ENCODE measurements at regions not wholly inside any gene's neighbourhood (a gene's known extent, or its start where the extent isn't known, plus 50 kb on each side); places are given as distances from the start of the nearest gene placed in this dataset.

DNA sequence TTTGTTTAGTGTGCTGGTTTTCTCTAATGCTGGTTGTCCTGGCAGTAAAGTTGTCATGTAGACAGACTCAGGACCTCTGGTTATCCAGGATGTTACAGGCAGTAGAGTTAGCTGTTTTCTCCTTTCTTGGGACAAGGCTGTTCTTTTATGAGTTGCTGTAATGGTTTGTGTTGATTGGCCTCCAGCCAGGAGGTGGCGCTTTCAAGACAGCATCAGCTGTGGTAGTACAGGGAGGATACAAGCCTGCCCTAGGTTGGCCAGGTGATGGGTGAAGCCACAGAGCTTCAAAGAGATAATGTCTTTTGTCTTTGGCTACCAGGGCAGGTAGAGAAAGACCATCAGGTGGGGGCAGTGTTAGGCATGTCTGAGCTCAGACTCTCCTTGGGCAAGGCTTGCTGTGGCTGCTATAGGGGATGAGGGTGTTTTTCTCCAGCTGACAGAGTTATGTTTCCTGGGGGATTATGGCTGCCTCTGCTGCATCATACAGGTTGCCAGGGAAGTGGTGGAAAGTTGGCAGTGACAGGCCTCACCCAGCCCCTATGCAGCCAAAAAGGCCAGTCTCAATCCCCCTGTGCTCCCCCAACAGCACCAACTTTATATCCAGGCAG, 127.2 kb upstream of the TAB2 start:
- Histone ChIP-seq H3K9ac (ENCODE audit: low read length) (no peak overlapping the region), H3K79me2 (ENCODE audit: insufficient read depth, low read length) (no peaks in the 10 kb centered on the region), H2AFZ (ENCODE audit: low read depth, low read length) (no peak overlapping the region), H4K20me1 (ENCODE audit: insufficient read depth, low read length) (no peaks in the 10 kb centered on the region), H3K27ac (ENCODE audit: low read depth, low read length) (no peak overlapping the region), H3K36me3 (ENCODE audit: insufficient read depth, low read length) (no peaks in the 10 kb centered on the region), H3K4me1 (ENCODE audit: insufficient read depth, low read length) (no peaks in the 10 kb centered on the region), H3K4me2 (ENCODE audit: low read length) (no peak overlapping the region), H3K4me3 (ENCODE audit: insufficient read depth, low read depth, low read length) (no peak overlapping the region), H3K27me3 (ENCODE audit: insufficient read depth, low read length) (no peaks in the 10 kb centered on the region), H3K9me3 (ENCODE audit: insufficient read depth, low read depth, low read length) (no peaks in the 10 kb centered on the region)
- Mint-ChIP-seq H3K36me3 (ENCODE audit: low read depth, unreplicated experiment) (peaks cover 3% of the 10 kb centered on the region), H3K27me3 (ENCODE audit: low read depth, unreplicated experiment) (no peaks in the 10 kb centered on the region), H3K4me3 (ENCODE audit: unreplicated experiment) (no peak overlapping the region), H3K9me3 (ENCODE audit: unreplicated experiment) (peaks cover 19% of the 10 kb centered on the region), H3K27ac (ENCODE audit: unreplicated experiment) (no peak overlapping the region), H3K4me1 (ENCODE audit: low read depth, unreplicated experiment) (no peaks in the 10 kb centered on the region)
- FAIRE-seq: no peak
- TF ChIP-seq EZH2 (IDR thresholded peaks at IDR 0.05; ENCODE audit: insufficient read depth, low read length): no peak
- TF ChIP-seq, protein P1, sequence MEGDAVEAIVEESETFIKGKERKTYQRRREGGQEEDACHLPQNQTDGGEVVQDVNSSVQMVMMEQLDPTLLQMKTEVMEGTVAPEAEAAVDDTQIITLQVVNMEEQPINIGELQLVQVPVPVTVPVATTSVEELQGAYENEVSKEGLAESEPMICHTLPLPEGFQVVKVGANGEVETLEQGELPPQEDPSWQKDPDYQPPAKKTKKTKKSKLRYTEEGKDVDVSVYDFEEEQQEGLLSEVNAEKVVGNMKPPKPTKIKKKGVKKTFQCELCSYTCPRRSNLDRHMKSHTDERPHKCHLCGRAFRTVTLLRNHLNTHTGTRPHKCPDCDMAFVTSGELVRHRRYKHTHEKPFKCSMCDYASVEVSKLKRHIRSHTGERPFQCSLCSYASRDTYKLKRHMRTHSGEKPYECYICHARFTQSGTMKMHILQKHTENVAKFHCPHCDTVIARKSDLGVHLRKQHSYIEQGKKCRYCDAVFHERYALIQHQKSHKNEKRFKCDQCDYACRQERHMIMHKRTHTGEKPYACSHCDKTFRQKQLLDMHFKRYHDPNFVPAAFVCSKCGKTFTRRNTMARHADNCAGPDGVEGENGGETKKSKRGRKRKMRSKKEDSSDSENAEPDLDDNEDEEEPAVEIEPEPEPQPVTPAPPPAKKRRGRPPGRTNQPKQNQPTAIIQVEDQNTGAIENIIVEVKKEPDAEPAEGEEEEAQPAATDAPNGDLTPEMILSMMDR (IDR thresholded peaks at IDR 0.05; ENCODE audit: insufficient read depth, low read depth, low read length): no peak
- peak; percentile 12 for DNase-seq (ENCODE audit: low read depth)

DNA sequence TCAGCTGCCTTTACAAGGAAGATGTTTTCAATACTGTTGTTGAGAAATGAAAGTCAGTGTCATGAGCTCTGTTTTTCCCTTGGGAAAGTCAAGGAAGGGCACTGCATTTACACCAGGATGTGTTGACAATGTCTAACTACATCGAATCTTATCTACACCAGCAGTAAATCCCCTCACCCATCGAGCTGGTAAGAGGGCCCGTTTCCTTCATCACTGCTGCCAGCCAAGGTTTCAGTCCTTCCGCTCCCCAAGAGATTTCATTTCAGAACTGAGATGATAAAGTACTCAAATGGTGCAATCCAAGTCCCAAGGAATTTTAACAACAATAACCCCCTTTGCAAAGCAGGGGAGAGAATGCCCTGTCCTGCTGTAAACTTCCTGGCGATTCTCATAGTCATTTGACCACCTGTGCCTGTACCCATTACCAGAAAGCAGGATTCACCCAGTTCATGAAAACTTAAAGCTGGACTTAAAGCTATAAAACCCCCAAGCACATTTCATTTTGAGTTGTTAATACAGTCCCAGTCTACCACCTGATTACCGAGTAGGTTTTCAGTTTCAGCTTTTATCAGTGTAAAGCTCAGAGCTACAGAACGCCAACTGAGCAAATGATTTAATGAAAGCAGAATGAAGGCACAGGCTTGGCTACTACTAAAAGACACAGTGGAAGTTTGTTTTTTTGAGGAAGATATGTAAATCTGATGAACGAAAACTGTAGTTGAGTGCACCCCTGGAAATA, 122.5 kb upstream of the TAB2 start:
- Histone ChIP-seq H3K4me1 (ENCODE audit: insufficient read depth, low read length) (no peaks in the 10 kb centered on the region), H3K27me3 (ENCODE audit: insufficient read depth, low read length) (no peaks in the 10 kb centered on the region), H3K9me3 (ENCODE audit: insufficient read depth, low read depth, low read length) (no peaks in the 10 kb centered on the region), H4K20me1 (ENCODE audit: insufficient read depth, low read length) (no peaks in the 10 kb centered on the region), H3K4me3 (ENCODE audit: insufficient read depth, low read depth, low read length) (no peak overlapping the region), H2AFZ (ENCODE audit: low read depth, low read length) (no peak overlapping the region), H3K9ac (ENCODE audit: low read length) (no peak overlapping the region), H3K79me2 (ENCODE audit: insufficient read depth, low read length) (no peaks in the 10 kb centered on the region), H3K4me2 (ENCODE audit: low read length) (no peak overlapping the region), H3K36me3 (ENCODE audit: insufficient read depth, low read length) (no peaks in the 10 kb centered on the region), H3K27ac (ENCODE audit: low read depth, low read length) (no peak overlapping the region)
- Mint-ChIP-seq H3K36me3 (ENCODE audit: low read depth, unreplicated experiment) (no peaks in the 10 kb centered on the region), H3K4me3 (ENCODE audit: unreplicated experiment) (no peak overlapping the region), H3K9me3 (ENCODE audit: unreplicated experiment) (peaks cover 3% of the 10 kb centered on the region), H3K4me1 (ENCODE audit: low read depth, unreplicated experiment) (no peaks in the 10 kb centered on the region), H3K27me3 (ENCODE audit: low read depth, unreplicated experiment) (peaks cover 5% of the 10 kb centered on the region), H3K27ac (ENCODE audit: unreplicated experiment) (no peak overlapping the region)
- TF ChIP-seq, protein P1 (IDR thresholded peaks at IDR 0.05; ENCODE audit: insufficient read depth, low read depth, low read length): no peak
- TF ChIP-seq EZH2 (IDR thresholded peaks at IDR 0.05; ENCODE audit: insufficient read depth, low read length): no peak
- FAIRE-seq (no peak), DNase-seq (ENCODE audit: low read depth) (no peak)

DNA sequence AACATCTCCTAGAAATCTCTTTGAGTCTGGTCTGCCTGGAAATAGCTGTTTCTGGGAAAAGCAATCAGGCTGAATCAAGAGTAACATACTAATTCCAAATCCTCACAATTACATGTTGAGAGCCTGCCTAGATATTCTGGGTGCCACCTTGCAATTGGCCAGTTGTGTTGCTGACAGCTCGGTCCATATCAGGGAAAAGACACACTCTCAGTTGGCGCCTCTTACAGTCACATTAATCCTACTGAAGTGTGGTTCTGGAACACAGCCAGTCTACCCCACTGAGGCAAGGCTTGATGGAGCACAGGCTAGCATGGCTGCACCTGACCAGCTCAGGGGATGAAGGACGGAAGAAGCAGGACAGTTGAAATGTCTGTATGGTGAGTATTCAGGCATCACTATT, 121.4 kb upstream of the TAB2 start:
- H3K36me3 Mint-ChIP-seq (ENCODE audit: low read depth, unreplicated experiment): no peaks in the 10 kb centered on the region
- Histone ChIP-seq H3K79me2 (ENCODE audit: insufficient read depth, low read length) (no peaks in the 10 kb centered on the region), H3K4me2 (ENCODE audit: low read length) (no peak overlapping the region), H3K9me3 (ENCODE audit: insufficient read depth, low read depth, low read length) (no peaks in the 10 kb centered on the region), H3K9ac (ENCODE audit: low read length) (no peak overlapping the region), H2AFZ (ENCODE audit: low read depth, low read length) (no peak overlapping the region), H3K27ac (ENCODE audit: low read depth, low read length) (no peak overlapping the region), H3K27me3 (ENCODE audit: insufficient read depth, low read length) (no peaks in the 10 kb centered on the region), H4K20me1 (ENCODE audit: insufficient read depth, low read length) (no peaks in the 10 kb centered on the region), H3K4me1 (ENCODE audit: insufficient read depth, low read length) (no peaks in the 10 kb centered on the region), H3K36me3 (ENCODE audit: insufficient read depth, low read length) (no peaks in the 10 kb centered on the region), H3K4me3 (ENCODE audit: insufficient read depth, low read depth, low read length) (no peak overlapping the region)
- H3K27me3 Mint-ChIP-seq (ENCODE audit: low read depth, unreplicated experiment): peaks cover 5% of the 10 kb centered on the region
- FAIRE-seq (no peak), DNase-seq (ENCODE audit: low read depth) (no peak)
- H3K4me3 Mint-ChIP-seq (ENCODE audit: unreplicated experiment): no peak overlapping the region
- TF ChIP-seq EZH2 (IDR thresholded peaks at IDR 0.05; ENCODE audit: insufficient read depth, low read length): no peak
- TF ChIP-seq, protein P1 (IDR thresholded peaks at IDR 0.05; ENCODE audit: insufficient read depth, low read depth, low read length): no peak
- H3K4me1 Mint-ChIP-seq (ENCODE audit: low read depth, unreplicated experiment): no peaks in the 10 kb centered on the region
- no peak overlapping the region for H3K27ac Mint-ChIP-seq (ENCODE audit: unreplicated experiment)
- H3K9me3 Mint-ChIP-seq (ENCODE audit: unreplicated experiment): peaks cover 5% of the 10 kb centered on the region

All from astrocyte (in vitro differentiated cells and primary cell).